IgD-negative memory B cell (primary cell): ENCODE measurements at regions not wholly inside any gene's neighbourhood (a gene's known extent, or its start where the extent isn't known, plus 50 kb on each side); places are given as distances from the start of the nearest gene placed in this dataset.
A peak's percentile ranks its signal among the peaks of the same experiment; 100 is the strongest.

Experiments used
- H3K27ac Mint-ChIP-seq, 3 donors: one replicate each; pipeline ENCODE4 v1.8.0; 2020 to 2022; ENCODE audit warnings: mild to moderate bottlenecking in 3 of 3, mixed read lengths in 3 of 3, moderate library complexity in 1 of 3
- H3K27me3 Mint-ChIP-seq: one replicate; pipeline ENCODE4 v1.8.0; 2021; ENCODE audit warnings: mixed read lengths
- H3K36me3 Mint-ChIP-seq: one replicate; pipeline ENCODE4 v1.8.0; 2020; ENCODE audit warnings: mild to moderate bottlenecking, mixed read lengths
- H3K4me1 Mint-ChIP-seq, 3 donors: one replicate each; pipeline ENCODE4 v1.8.0; 2020 to 2022; ENCODE audit warnings: mixed read lengths in 3 of 3, mild to moderate bottlenecking in 1 of 3
- H3K4me3 Mint-ChIP-seq, 4 donors: one replicate each; pipeline ENCODE4 v1.8.0; 2020 to 2022; ENCODE audit warnings: mild to moderate bottlenecking in 4 of 4, mixed read lengths in 4 of 4, moderate library complexity in 3 of 4
- H3K9me3 Mint-ChIP-seq, 3 donors: one replicate each; pipeline ENCODE4 v1.8.0; 2020 to 2021; ENCODE audit warnings: mixed read lengths in 3 of 3, mild to moderate bottlenecking in 1 of 3

- Mint-ChIP-seq H3K27me3 (peaks cover 1% of the 10 kb centered on the region), H3K27ac (peak overlapping the region in 1 of 3 donors; percentile 33)
Observed at GRCh38 chr3:144763878-144764454, 792.3 kb downstream of the DIPK2A start.

DNA sequence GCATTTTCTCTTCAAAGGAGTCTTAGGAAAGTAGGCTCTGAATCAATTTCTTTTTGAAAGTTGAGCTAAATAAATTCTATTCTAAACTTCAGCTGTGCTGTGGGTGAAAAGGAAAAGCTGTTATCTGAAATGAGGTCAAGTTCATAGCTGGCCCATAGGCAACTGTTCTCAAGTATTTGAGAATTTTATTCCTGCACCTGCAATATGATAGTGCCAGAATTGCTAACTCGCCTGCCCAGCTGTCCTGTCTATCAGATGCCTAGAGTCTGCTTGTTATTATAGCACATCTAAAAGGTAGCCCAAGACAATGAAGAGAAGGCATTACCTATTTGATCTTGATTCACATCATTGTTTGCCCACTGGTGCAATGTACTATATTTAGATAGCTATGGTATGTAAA lies 798.7 kb downstream of the DIPK2A start:
- H3K4me1 Mint-ChIP-seq, result no peaks in the 10 kb centered on the region
- no peaks in the 10 kb centered on the region for H3K36me3 Mint-ChIP-seq
- peaks cover 1% of the 10 kb centered on the region for H3K27me3 Mint-ChIP-seq
- no peak overlapping the region for H3K4me3 Mint-ChIP-seq
- H3K9me3 Mint-ChIP-seq, result no peaks in the 10 kb centered on the region
- H3K27ac Mint-ChIP-seq, result no peak overlapping the region

More at GRCh38 chr3:144763878-144764454, 792.3 kb downstream of the DIPK2A start:
- Mint-ChIP-seq H3K9me3 (no peaks in the 10 kb centered on the region), H3K4me3 (no peak overlapping the region), H3K4me1 (no peaks in the 10 kb centered on the region), H3K36me3 (no peaks in the 10 kb centered on the region)

- Mint-ChIP-seq H3K36me3 (no peaks in the 10 kb centered on the region), H3K9me3 (no peaks in the 10 kb centered on the region), H3K4me1 (no peaks in the 10 kb centered on the region), H3K27me3 (peaks cover 1% of the 10 kb centered on the region), H3K4me3 (no peak overlapping the region), H3K27ac (no peak overlapping the region)
Observed at GRCh38 chr3:144770915-144771351, 799.3 kb downstream of the DIPK2A start.

DNA sequence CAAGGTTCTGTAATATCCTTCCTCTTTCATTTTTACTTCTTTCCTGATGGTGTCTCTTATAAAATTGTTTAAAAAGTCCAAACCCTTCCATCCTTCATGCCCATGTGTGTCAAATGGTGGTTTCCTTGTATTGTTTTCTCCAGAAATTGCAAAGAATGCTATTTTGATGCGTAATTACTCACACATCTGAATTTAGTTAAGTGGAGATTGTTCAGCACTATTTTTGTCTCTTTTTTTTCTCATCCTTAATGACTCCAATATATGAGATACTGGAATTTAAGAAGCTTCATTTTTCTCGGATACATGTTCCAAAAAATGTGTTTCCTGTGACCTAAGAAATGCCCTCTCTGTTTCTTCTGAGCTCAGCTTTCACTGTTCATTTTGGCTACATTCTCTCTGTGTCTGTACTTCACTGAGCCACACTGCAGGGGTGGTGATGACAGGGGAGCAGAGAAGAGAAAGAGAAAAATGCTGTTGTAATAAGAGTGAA lies 799.8 kb downstream of the DIPK2A start:
- no peak overlapping the region for H3K27ac Mint-ChIP-seq
- H3K36me3 Mint-ChIP-seq, result no peaks in the 10 kb centered on the region
- H3K27me3 Mint-ChIP-seq, result peaks cover 1% of the 10 kb centered on the region
- no peaks in the 10 kb centered on the region for H3K9me3 Mint-ChIP-seq
- no peaks in the 10 kb centered on the region for H3K4me1 Mint-ChIP-seq
- H3K4me3 Mint-ChIP-seq, result no peak overlapping the region

GRCh38 chr3:144772372-144772771 lies 800.7 kb downstream of the DIPK2A start:
- no peaks in the 10 kb centered on the region for H3K27me3 Mint-ChIP-seq
- H3K36me3 Mint-ChIP-seq, result no peaks in the 10 kb centered on the region
- no peaks in the 10 kb centered on the region for H3K4me1 Mint-ChIP-seq
- no peaks in the 10 kb centered on the region for H3K9me3 Mint-ChIP-seq
- H3K27ac Mint-ChIP-seq, result no peak overlapping the region
- no peak overlapping the region for H3K4me3 Mint-ChIP-seq

- no peaks in the 10 kb centered on the region for H3K4me1 Mint-ChIP-seq
- H3K27me3 Mint-ChIP-seq, result no peaks in the 10 kb centered on the region
- no peak overlapping the region for H3K4me3 Mint-ChIP-seq
- H3K27ac Mint-ChIP-seq, result no peak overlapping the region
- H3K36me3 Mint-ChIP-seq, result no peaks in the 10 kb centered on the region
- no peaks in the 10 kb centered on the region for H3K9me3 Mint-ChIP-seq
Observed at GRCh38 chr3:144773350-144773749, 801.7 kb downstream of the DIPK2A start.

GRCh38 chr3:144774897-144775296 lies 803.3 kb downstream of the DIPK2A start:
- Mint-ChIP-seq H3K9me3 (peaks cover 0 to 2% (median 0%) of the 10 kb centered on the region in 3 donors), H3K4me1 (no peaks in the 10 kb centered on the region), H3K36me3 (no peaks in the 10 kb centered on the region), H3K27me3 (no peaks in the 10 kb centered on the region), H3K4me3 (no peak overlapping the region), H3K27ac (no peak overlapping the region)

DNA sequence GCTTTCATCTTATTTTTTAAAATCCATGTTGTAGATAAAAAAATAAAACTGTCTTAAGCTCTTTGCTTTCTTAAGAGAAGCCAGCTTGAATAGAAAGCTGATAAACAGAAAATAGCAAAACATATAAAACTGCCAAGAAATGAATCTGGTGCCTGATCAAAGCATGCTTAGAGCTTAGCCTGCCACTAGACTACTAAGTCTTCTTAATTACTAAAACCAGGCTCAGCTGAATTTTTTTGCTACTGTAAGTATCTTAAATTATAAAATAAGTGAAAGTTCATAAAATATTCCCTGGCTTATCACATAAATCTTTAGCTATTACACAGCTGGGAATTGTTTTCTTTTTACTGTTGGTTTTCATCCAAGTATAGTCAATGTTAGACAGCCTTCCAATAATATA lies 803.9 kb downstream of the DIPK2A start:
- Mint-ChIP-seq H3K27me3 (no peaks in the 10 kb centered on the region), H3K4me3 (no peak overlapping the region), H3K36me3 (no peaks in the 10 kb centered on the region), H3K9me3 (peaks cover 0 to 3% (median 0%) of the 10 kb centered on the region in 3 donors), H3K27ac (no peak overlapping the region), H3K4me1 (no peaks in the 10 kb centered on the region)

DNA sequence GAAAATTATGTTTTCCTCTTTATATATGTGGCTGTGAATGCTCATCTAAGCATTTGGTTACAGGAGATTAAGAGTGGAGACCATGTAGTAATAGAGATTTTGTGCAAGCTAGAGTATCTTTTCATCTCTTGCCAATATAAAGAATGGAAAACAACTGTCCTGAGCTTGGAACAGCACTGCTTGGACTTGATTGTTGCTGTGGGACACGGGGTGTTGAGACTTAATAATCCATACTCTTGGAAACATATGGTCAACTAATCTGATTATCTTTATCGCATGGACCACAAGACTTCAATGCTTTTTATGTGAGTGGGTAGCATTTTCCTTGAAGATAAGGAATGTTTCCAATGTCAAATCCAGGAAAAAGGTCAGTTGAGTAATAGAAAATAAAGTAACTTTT lies 806.3 kb downstream of the DIPK2A start:
- Mint-ChIP-seq H3K9me3 (peaks cover 0 to 3% (median 0%) of the 10 kb centered on the region in 3 donors), H3K4me3 (no peak overlapping the region), H3K36me3 (no peaks in the 10 kb centered on the region), H3K27ac (no peak overlapping the region), H3K27me3 (no peaks in the 10 kb centered on the region), H3K4me1 (no peaks in the 10 kb centered on the region)

DNA sequence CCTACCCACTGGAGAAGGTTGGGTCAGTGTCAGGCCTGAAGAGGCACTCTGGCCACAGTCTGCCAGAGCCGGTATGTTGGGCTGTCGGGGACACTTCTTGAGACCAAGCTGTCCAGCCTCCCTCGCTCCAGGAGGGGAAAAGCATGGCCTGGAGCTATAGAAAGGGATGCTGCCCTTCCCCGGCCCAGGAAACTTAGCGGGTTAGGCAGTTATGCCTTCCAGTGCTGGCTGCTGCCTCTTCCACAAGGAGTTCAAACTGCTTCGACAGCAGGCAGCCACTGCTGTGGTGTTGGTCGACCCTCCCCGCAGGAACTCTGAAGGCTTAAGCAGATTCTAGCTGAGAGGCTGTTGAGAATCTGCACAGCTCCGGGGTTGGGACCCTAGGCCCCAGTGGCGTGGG lies 819.4 kb downstream of the DIPK2A start:
- Mint-ChIP-seq H3K9me3 (peaks cover 0 to 3% (median 0%) of the 10 kb centered on the region in 3 donors), H3K4me3 (no peak overlapping the region), H3K27ac (no peak overlapping the region), H3K27me3 (no peaks in the 10 kb centered on the region), H3K4me1 (no peaks in the 10 kb centered on the region), H3K36me3 (no peaks in the 10 kb centered on the region)

DNA sequence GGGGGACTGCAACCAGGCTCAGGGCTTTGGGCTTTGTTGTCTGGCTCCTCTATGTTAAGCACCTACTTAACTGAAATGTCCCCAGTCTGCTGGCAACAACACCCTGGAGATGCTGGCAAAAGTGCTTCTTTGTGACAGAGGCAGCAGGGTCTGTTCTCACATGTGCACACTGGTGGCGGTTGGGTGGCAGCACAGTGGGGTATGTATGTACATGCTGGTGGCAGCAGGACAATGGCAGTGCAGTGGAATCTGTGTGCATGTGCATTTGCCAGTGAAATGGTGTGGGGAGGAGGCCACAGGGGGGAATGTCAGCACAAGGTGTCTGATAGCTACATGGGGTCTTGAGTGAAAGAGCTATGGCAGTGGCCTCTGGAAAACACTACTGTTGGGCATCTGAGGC lies 830.3 kb downstream of the DIPK2A start:
- Mint-ChIP-seq H3K27me3 (no peaks in the 10 kb centered on the region), H3K4me1 (no peaks in the 10 kb centered on the region), H3K4me3 (no peak overlapping the region), H3K36me3 (no peaks in the 10 kb centered on the region), H3K27ac (no peak overlapping the region), H3K9me3 (peaks cover 0 to 6% (median 5%) of the 10 kb centered on the region in 3 donors)

DNA sequence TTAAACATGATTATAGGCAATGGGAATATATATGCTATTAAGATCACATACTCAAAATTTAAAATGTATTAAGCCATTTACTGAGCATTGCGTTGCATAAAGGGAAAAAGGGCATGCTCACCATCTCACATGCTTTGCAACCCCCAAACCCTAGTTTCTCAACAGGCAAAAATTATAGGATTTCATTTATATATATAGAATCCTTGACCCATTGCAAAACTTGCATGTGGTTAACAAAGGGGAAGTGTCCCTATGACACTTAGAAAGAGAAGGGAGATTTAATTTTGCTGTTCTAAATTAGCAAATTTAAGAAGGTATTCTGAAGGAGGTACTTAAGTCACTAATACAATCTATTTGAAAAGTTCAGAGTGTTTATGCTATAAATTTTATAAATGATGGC lies 837.8 kb downstream of the DIPK2A start:
- peaks cover 2% of the 10 kb centered on the region for H3K36me3 Mint-ChIP-seq
- no peaks in the 10 kb centered on the region for H3K4me1 Mint-ChIP-seq
- no peak overlapping the region for H3K27ac Mint-ChIP-seq
- H3K27me3 Mint-ChIP-seq, result no peaks in the 10 kb centered on the region
- peaks cover 0 to 3% (median 0%) of the 10 kb centered on the region in 3 donors for H3K9me3 Mint-ChIP-seq
- no peak overlapping the region for H3K4me3 Mint-ChIP-seq

GRCh38 chr3:144810160-144810559 lies 838.5 kb downstream of the DIPK2A start:
- Mint-ChIP-seq H3K4me3 (no peak overlapping the region), H3K27me3 (no peaks in the 10 kb centered on the region), H3K27ac (no peak overlapping the region), H3K9me3 (peaks cover 0 to 3% (median 0%) of the 10 kb centered on the region in 3 donors), H3K4me1 (no peaks in the 10 kb centered on the region), H3K36me3 (peaks cover 2% of the 10 kb centered on the region)

GRCh38 chr3:144815655-144816054 lies 844.0 kb downstream of the DIPK2A start:
- no peak overlapping the region for H3K27ac Mint-ChIP-seq
- H3K9me3 Mint-ChIP-seq, result no peaks in the 10 kb centered on the region
- H3K4me3 Mint-ChIP-seq, result no peak overlapping the region
- no peaks in the 10 kb centered on the region for H3K4me1 Mint-ChIP-seq
- H3K36me3 Mint-ChIP-seq, result no peaks in the 10 kb centered on the region
- H3K27me3 Mint-ChIP-seq, result no peaks in the 10 kb centered on the region

DNA sequence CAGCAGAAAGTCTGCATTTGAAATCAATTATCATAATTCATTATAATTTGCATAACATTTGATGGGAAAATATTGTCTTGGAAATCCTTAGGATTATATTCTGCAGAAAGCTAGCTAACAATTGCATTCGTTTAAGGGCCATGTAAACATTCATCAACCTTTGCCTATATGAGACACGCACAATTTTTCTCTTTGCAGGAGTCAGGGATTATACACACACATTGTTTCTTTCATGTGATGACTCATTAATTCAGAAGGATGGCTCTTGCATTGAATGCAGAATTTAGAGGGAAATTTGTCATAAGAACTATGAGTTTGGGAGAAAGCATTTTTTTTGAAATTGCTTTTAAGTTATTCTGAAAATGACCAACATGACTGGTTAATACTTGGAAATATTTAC lies 844.7 kb downstream of the DIPK2A start:
- H3K9me3 Mint-ChIP-seq, result no peaks in the 10 kb centered on the region
- no peaks in the 10 kb centered on the region for H3K36me3 Mint-ChIP-seq
- no peak overlapping the region for H3K27ac Mint-ChIP-seq
- no peak overlapping the region for H3K4me3 Mint-ChIP-seq
- no peaks in the 10 kb centered on the region for H3K4me1 Mint-ChIP-seq
- no peaks in the 10 kb centered on the region for H3K27me3 Mint-ChIP-seq

GRCh38 chr3:144818973-144819372 lies 847.4 kb downstream of the DIPK2A start:
- Mint-ChIP-seq H3K9me3 (no peaks in the 10 kb centered on the region), H3K27ac (no peak overlapping the region), H3K36me3 (no peaks in the 10 kb centered on the region), H3K4me3 (no peak overlapping the region), H3K4me1 (no peaks in the 10 kb centered on the region), H3K27me3 (no peaks in the 10 kb centered on the region)
